NB4 (cell line): ENCODE measurements at regions not wholly inside any gene's neighbourhood (a gene's known extent, or its start where the extent isn't known, plus 50 kb on each side); places are given as distances from the start of the nearest gene placed in this dataset.

Experiments
- CTCF ChIP-seq: IDR thresholded peaks from one replicate; pipeline ENCODE4 v1.5.1; 2012; ENCODE audit warnings: low read depth, low read length
- POLR2A ChIP-seq: IDR thresholded peaks from 2 replicates; pipeline ENCODE4 v1.6.1; 2011; ENCODE audit warnings: mild to moderate bottlenecking; ENCODE audit not compliant: insufficient read length; ENCODE audit errors: extremely low read depth

DNA sequence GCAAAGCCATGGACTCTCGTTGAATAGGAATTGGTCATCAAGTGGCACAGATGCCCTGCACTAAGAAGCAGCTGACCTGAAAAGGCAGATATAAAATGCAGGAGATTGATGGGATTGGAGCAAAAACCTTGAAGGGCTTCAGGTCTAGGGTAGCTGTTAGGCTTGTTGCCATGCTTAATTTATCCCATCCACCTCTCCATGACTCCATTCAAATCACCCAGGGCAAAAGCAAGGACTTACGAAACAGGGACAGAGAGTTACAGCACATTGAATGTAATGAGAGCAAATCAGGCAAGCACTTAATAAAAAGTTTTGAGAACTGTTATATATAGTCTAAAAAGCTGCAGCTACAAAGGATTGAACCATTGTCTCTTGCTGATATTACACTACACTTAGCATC lies 298.2 kb upstream of the ESRRG start:
- TF ChIP-seq POLR2A: no peak
- TF ChIP-seq CTCF: no peak
